ENCODE measurements at regions not wholly inside any gene's neighbourhood (a gene's known extent, or its start where the extent isn't known, plus 50 kb on each side); places are given as distances from the start of the nearest gene placed in this dataset.
"Not testable (repeated sequence)": the region's sequence is repeated elsewhere in the genome, so short reads cannot be mapped to it uniquely, and the experiment has no call there.

DNA sequence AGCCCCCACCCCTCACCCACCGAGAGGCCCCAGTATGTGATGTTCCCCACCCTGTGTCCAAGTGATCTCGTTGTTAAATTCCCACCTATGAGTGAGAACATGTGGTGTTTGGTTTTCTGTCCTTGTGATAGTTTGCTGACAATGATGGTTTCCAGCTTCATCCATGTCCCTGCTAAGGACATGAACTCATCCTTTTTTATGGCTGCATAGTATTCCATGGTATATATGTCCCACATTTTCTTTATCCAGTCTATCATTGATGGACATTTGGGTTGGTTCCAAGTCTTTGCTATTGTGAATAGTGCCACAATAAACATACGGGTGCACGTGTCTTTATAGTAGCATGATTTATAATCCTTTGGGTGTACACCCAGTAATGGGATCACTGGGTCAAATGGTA lies 79.2 kb downstream of the PXDC1 start:
- not testable (repeated sequence) for H3K4me3 ChIP-seq (ENCODE audit: low read length); DNase-seq (ENCODE audit: low read depth, low spot score)

GRCh38 chr6:3671382-3671781 lies 80.1 kb downstream of the PXDC1 start:
- H3K4me3 ChIP-seq (ENCODE audit: low read length) = no peak overlapping the region
- no peak for DNase-seq (ENCODE audit: low read depth, low spot score)

GRCh38 chr6:3670356-3670755 lies 81.2 kb downstream of the PXDC1 start:
- DNase-seq (ENCODE audit: low read depth, low spot score) = no peak
- H3K4me3 ChIP-seq (ENCODE audit: low read length) = no peak overlapping the region

DNA sequence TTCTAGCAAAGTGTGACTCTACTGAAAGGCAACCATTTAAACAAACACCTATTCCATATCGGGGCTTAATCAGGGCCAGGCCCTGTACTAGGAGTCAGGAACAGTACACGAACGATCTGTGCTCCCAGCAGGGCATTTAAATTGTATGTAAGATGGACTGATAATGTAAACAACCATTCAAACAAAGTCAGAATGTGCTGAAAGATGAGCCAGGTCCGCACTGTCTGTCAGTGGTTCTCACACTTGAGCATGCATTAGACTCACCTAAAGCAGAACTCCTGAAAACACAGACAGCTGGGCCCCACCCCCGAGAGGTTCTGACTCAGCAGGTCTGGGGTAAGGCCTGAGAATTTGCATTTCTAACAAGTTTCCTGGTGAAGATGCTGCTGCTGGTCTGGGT lies 81.6 kb downstream of the PXDC1 start:
- DNase-seq (ENCODE audit: low read depth, low spot score) = no peak

GRCh38 chr6:3665608-3666007 lies 85.9 kb downstream of the PXDC1 start:
- no peak overlapping the region for H3K4me3 ChIP-seq (ENCODE audit: low read length)
- DNase-seq (ENCODE audit: low read depth, low spot score) = no peak

More for the DNA sequence above, 81.6 kb downstream of the PXDC1 start:
- H3K4me3 ChIP-seq (ENCODE audit: low read length) = no peak overlapping the region

DNA sequence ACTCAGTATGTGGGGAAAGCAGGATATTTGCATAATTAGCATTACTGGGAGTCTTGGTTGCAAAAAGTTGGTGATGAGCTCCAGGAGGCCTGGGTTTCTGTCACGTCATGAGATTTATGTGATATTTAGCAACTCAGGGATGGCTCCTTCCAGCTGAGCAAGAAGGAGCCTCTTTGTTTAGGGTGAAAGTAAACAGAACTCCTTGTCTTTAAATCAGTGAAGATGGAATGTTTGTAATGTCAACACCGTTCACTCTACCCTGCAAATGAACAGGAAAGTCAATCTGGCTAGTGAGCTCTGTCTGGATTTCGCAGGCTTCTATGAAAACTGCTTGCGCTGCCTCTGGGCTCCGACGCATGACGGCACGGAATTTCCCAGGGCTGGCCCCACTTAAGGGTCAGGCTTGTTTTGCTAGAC lies 86.9 kb downstream of the PXDC1 start:
- no peak for DNase-seq (ENCODE audit: low read depth, low spot score)
- no peak overlapping the region for H3K4me3 ChIP-seq (ENCODE audit: low read length)

GRCh38 chr6:3663811-3664210 lies 87.7 kb downstream of the PXDC1 start:
- H3K4me3 ChIP-seq (ENCODE audit: low read length) = no peak overlapping the region
- DNase-seq (ENCODE audit: low read depth, low spot score) = no peak

DNA sequence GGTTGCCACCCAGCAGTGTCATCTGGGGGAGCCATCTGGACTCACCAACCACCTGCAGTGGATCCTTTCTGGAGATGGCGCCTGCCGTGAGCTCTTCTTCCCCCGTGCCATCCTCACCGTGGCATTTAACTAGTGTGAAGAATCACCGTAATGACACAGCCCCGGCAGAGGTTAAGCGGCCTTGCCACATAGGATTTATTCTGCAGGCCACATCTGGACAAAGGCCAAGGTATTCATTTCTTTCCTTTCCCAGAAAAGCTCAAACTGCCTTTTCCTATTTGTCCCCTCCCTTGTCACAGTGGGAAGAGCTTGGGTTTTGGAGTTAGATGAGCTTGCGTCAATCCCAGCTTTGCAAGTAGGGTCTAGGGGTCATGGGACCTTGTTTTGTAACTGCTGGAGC lies 88.4 kb downstream of the PXDC1 start:
- no peak overlapping the region for H3K4me3 ChIP-seq (ENCODE audit: low read length)
- no peak for DNase-seq (ENCODE audit: low read depth, low spot score)

DNA sequence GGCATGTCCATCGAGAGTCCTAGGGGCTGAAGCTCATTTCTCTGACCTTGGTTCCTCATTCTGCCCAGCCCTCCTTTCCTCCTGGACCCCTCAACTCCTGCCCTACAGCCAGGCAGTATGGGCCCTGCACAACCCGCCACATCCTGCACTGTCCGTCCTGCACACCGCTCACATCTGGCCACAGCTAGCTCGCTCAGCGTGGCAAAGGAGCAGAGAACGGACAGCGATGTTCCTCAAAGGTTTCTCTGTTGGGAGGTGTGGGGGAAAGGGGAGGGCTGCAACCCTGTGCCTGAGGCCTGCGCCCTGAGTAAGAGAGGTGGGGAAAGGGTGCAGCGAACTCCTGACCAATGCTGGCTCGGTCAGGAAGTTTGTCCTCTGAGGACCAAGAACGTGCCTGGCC lies 90.1 kb downstream of the PXDC1 start:
- H3K4me3 ChIP-seq (ENCODE audit: low read length) = no peak overlapping the region
- DNase-seq (ENCODE audit: low read depth, low spot score) = no peak

- DNase-seq (ENCODE audit: low read depth, low spot score) = no peak
- no peak overlapping the region for H3K4me3 ChIP-seq (ENCODE audit: low read length)
Measured at GRCh38 chr6:3660473-3660872, 91.0 kb downstream of the PXDC1 start.

- DNase-seq (ENCODE audit: low read depth, low spot score) = no peak
- H3K4me3 ChIP-seq (ENCODE audit: low read length) = no peak overlapping the region
Measured at GRCh38 chr6:3659748-3660147, 91.8 kb downstream of the PXDC1 start.

DNA sequence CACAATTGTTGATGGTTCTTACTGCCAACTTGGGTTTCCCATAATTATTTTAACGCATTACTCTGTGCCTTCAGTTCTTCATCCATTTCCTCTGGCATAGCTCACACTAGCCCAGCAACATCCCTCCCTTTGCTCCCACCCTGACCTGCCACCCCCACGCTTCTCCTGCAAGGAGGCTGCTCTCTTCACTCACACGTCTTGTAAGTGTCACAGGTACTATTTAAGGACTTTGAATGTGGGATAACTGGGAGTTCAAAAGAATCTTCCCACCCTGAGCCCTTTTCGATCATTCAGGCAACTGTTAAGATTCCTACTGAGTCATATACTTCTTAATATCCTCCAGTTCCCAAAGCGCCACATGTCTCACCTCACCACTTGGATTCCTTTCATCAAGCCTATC lies 95.4 kb downstream of the PXDC1 start:
- no peak for DNase-seq (ENCODE audit: low read depth, low spot score)
- no peak overlapping the region for H3K4me3 ChIP-seq (ENCODE audit: low read length)

GRCh38 chr6:3654898-3655297 lies 96.6 kb downstream of the PXDC1 start:
- no peak for DNase-seq (ENCODE audit: low read depth, low spot score)
- H3K4me3 ChIP-seq (ENCODE audit: low read length) = no peak overlapping the region

DNA sequence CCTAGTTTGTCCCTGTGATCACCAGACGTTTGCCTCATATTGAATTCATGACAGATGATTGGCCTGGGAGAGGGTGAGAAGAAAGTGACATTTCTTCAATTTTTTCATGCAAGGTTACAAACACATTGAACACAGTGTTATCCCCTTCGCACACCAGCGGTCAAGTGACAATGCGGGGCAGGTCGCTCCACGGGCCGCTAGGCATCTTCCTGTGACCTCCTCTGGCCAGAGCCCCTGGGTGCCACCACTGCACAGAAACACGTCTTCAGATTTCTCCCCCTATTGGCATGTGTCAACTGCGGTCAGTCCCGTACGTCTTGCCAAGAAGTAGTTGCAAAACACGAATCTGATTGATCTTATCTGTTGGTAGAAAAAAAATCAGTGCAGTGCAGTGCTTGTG lies 97.1 kb downstream of the PXDC1 start:
- DNase-seq (ENCODE audit: low read depth, low spot score) = no peak
- no peak overlapping the region for H3K4me3 ChIP-seq (ENCODE audit: low read length)

- no peak overlapping the region for H3K4me3 ChIP-seq (ENCODE audit: low read length)
- DNase-seq (ENCODE audit: low read depth, low spot score) = no peak
Measured at GRCh38 chr6:3653528-3654070, 97.9 kb downstream of the PXDC1 start.

DNA sequence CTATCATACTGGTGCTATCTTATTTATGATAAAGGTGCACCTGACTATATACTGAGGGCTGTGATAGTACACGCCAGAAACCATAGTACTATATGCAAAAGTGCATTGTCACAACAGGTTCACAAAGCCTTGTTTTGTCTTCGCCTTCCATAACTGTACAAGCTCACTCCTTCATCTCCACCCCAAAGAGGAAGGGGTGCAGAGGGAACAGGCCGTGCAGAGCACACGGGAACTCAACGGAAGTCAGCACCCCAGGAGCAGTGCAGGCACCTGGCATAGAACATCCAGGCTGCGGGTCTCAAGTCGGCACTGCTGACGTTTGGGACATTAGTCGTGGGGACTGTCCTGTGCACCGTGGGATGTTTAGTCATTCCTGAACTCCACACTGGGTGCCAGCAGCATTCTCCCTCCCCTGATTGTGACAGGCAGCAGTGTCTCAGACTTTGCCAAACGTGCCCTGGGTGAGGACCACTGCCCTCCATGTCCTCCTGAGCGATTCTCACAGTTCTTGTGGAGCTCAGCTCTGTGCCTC lies 99.7 kb downstream of the PXDC1 start:
- no peak for DNase-seq (ENCODE audit: low read depth, low spot score)
- H3K4me3 ChIP-seq (ENCODE audit: low read length) = no peak overlapping the region

- DNase-seq (ENCODE audit: low read depth, low spot score) = no peak
- H3K4me3 ChIP-seq (ENCODE audit: low read length) = no peak overlapping the region
Measured at GRCh38 chr6:3650959-3651697, 100.4 kb downstream of the PXDC1 start.

DNA sequence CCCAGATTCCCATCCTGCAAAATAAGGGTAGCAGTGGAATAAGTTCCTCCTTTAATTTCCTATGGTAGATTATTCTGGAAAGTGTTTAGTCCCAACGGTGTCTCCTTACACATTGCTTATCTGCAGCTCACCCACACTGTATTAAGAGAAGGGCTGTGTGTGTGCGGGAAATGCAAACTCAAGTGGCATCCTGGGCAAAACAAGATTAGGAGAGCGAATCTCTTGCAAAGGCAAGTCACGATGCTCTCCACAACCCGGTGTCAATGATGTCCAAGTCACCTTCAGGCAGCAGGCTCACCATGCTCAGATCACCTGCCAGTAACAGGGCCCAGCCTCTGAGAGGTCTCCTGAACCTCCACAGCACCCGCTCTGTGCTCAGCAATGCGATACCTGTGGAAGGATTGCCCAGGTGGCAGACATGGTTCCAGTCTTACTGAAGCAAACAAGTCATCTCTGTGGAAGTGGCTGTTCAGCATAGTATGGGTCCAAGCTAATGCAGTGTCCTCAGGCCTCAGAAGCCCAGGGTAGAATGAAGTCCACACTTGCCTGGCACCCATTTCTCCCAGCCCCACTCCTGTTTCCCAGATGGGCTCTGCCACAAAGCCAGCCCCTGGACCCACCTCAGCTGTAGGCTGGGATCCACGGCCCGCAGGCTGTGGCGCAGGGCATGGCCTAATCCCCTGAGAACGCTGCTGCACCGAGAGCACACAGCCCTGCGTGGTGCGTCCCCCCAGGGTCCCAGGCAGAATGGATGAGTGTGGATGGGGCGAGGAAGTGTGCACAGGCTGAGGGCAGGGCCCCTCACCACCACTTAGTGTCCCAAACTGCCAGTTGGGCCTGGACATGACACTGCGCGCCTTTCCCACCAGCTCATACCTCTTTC lies 101.2 kb downstream of the PXDC1 start:
- no peak overlapping the region for H3K4me3 ChIP-seq (ENCODE audit: low read length)
- DNase-seq (ENCODE audit: low read depth, low spot score) = no peak

DNA sequence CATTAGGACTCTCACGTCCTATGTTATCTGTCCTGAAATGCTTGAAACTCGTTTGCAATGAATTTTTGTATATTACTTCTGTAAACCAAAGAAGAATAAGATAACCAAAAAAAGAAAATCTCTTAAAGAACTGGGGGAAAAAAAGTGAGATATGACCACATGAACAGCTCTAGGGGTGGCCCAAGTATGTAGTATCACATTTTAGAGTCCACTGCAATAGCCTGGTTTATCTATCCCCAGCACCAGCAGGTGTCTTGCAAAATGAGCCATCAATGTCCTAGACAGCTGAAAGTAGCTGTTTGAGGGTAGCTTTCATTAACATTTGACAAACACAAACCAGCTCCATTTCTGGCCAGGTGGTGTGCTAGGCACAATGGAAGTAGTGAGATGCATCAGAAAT lies 102.8 kb downstream of the PXDC1 start:
- DNase-seq (ENCODE audit: low read depth, low spot score) = no peak

More for the DNA sequence above, 102.8 kb downstream of the PXDC1 start:
- H3K4me3 ChIP-seq (ENCODE audit: low read length) = no peak overlapping the region
